ENCODE measurements at regions not wholly inside any gene's neighbourhood (a gene's known extent, or its start where the extent isn't known, plus 50 kb on each side); places are given as distances from the start of the nearest gene placed in this dataset.

- no peak for DNase-seq
These were observed 1073.4 kb upstream of the ZEB2 start for GRCh38 chr2:145593280-145593679.

GRCh38 chr2:145592361-145592760, 1072.4 kb upstream of the ZEB2 start:
- no peak for DNase-seq

- no peak for DNase-seq
These were observed 1071.3 kb upstream of the ZEB2 start for GRCh38 chr2:145591109-145591809.

DNA sequence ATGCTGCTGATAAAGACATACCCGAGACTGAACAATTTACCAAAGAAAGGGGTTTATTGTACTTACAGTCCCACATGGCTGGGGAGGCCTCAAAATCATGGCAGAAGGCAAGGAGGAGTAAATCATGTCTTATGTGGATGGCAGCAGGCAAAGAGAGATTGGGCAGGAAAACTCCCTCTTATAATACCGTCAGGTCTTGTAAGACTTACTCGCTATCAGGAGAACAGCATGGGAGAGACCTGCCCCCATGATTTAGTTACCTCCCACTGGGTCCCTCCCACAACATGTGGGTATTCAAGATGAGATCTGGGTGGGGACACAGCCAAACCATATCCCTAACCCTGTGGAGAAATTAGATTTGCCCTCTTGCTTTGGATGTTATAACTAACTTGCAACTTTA, 1068.0 kb upstream of the ZEB2 start:
- DNase-seq: no peak

DNA sequence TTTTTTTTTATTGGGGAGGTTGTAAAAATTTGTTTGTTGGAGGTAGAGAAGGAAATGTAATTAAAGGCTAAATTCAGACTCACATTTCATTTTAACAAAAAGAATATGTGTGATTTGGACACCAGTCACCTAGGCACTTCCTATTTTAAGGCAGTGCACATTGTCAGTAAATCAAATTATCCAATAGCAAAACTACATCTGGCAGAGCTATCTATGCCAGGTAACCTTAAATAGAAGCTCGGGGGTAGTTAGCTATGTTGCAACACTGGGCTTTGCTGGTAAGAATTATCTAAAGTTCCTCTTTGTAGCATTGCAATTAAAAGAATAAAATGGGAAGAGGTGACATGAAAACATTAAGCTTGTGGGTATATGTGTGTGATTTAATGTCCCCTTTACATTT, 1064.4 kb upstream of the ZEB2 start:
- DNase-seq: peak; percentile 5

GRCh38 chr2:145573608-145574007, 1053.7 kb upstream of the ZEB2 start:
- no peak for DNase-seq

- DNase-seq: no peak
These were observed 1052.3 kb upstream of the ZEB2 start for GRCh38 chr2:145572238-145572637.

GRCh38 chr2:145569108-145569507, 1049.2 kb upstream of the ZEB2 start:
- no peak for DNase-seq

GRCh38 chr2:145563741-145564615, 1044.1 kb upstream of the ZEB2 start:
- no peak for DNase-seq

GRCh38 chr2:145561152-145561551, 1041.2 kb upstream of the ZEB2 start:
- no peak for DNase-seq

DNA sequence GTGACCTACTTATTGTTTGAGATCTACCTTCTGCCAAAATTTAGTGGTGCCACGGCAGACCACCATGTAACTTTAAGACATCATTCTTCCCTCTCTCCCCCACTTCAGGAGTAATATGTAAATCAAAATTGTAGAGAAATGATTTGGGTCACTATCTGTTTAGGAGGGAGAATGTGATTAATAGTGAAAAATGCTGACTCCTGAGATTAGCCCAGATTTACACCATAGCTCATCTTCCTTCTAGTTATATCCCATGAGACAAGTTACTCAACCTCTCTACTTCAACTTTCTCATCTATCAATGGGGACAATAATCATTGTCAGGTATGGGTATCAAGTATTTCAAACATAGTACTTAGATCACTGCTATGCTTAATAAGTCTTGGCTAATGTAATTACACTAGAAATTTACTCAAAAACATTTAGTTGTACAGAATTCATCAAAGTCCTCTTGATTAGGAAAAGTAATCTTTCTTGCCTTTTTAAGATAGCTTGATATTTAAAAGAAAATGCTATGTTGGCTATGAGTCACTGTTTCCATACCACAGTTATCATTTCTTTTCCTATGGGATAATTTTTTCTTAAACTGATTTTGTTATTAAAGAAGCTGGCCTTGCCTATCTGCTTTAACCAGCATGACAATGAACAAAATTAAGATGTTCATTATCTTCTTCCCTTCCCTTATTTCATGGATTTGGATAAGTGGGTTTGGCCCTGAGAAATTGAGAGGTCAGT, 1038.9 kb upstream of the ZEB2 start:
- no peak for DNase-seq

GRCh38 chr2:145555360-145555759, 1035.4 kb upstream of the ZEB2 start:
- no peak for DNase-seq

- DNase-seq: no peak
These were observed 1031.8 kb upstream of the ZEB2 start for GRCh38 chr2:145551686-145552085.

DNA sequence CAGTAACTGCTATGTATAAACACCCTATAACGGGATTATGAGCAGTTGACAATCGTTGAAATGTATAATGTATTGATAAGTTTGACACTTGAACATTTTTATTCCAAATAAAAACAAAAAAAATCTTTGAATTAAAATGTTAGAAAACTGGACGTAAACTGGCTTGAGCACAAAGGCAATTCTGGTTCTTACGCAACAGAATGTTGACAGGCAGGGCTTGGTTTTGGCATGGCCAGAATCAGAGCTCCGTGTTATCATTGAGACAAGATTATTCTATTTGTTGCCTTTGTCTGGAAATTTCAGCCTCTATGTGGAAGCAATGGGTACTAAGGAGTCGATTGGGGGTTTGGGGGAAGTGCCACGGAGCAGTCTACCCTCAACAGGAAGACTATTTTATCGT, 1028.6 kb upstream of the ZEB2 start:
- DNase-seq: no peak

- no peak for DNase-seq
These were observed 1027.7 kb upstream of the ZEB2 start for GRCh38 chr2:145547620-145548019.

- DNase-seq: no peak
These were observed 1026.2 kb upstream of the ZEB2 start for GRCh38 chr2:145546091-145546490.

DNA sequence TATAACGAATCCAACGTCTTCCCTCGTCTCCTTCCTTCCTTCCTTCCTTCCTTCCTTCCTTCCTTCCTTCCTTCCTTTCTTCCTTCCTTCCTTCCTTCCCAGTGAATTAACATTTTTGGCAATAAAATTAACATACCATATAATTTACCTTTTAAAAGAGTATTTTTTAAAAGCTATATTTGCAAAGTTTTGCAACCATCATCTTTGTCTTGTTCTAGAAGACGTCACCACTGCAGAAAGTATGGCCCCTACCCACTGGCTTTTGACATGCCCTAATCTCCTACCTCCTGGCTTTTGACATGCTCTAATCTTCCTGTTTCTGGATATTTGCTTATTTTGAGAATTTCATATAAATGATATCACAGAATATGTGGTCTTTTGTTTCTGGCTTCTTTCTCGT, 1023.9 kb upstream of the ZEB2 start:
- no peak for DNase-seq

DNA sequence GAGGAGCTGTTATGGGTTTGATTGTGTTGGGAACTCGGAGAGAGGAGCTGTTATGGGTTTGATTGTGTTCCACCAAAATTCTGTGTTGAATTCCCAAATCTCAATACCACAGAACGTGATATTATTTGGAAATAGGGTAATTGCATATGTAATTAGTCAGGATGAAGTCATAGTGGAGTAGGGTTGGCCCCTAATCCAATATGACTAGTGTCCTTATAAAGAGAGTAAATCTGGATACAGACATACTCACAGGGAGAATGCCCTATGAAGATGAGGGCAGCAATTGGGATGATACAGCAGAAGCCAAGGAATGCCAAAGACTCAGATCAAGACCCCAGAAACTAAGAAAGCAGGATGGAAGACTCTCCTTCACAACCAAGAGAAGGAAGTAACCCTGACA, 1023.2 kb upstream of the ZEB2 start:
- no peak for DNase-seq

- DNase-seq: no peak
These were observed 1021.1 kb upstream of the ZEB2 start for GRCh38 chr2:145541028-145541427.

DNA sequence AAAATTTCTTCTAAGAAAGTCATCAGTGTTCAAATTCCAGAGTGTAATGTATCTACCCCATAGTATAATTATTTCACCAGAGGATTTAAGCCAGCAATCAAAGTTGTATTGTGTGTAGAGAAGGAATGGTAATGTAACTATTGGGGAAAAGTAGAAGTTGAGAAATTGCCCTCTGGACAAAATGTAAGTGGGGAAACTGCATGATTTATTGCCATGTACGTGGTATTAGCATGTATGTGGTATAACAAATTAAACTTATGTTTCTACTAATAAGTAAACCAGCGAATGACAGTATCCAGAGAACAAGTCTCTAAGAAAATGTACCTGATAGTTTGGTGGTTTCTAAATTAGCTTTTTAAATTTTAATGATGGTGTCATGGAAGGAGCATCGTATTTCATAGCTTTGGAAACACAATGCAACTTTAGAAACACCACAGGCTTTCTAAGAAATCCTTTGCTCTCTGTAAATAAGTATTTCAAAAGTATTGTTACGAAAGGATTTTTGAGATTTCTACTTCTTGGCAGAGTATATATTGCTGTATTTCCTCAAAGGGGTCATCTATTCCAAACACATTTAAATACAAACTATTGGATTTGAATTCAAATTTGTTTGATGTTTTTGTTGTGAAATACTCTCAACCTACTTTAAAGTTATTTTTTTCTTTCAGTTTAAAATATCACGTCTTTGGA, 1018.9 kb upstream of the ZEB2 start:
- DNase-seq: no peak

DNA sequence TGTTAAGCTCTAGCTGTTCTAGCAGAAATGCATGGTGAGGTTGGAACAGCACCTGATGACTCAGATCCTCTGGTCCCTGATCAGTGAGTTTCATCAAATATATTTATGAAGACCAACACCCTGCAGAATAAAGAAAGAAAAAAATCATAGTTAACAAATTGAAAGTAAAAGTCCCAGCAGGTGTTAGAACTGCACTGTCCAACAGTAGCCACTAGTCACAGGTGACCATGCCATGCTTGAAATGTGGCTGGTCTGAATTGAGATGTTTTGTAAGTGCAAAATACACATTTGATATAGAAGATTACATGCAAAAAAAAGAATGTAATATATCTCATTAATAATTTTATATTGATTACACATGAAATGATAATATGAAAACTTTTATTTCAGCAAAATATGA, 1010.7 kb upstream of the ZEB2 start:
- DNase-seq: no peak

GRCh38 chr2:145524836-145525235, 1004.9 kb upstream of the ZEB2 start:
- no peak for DNase-seq

DNA sequence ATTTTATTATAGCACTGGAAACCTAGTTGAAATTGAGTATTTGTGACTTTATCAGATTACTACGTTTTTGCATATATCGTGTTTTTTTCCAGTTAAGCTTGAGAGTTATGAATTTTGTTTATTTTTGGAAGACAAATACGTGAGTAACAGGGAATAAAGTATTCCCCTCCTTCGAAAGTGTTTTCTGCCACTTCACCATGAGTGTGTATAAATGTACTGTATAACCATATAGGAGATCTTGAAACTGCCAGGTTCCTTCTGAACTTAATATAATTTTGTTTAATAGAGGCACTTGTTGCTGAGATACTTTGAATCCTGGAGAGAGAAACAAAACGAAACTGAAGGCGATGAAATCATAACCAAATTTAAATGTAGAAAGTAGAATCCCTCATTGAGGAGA, 1004.4 kb upstream of the ZEB2 start:
- peak; percentile 2 for DNase-seq

Data from inflammatory macrophage treated with lipopolysaccharide for 4 hours (primary cell).